Ascending aorta (tissue), 2 donors: ENCODE measurements at regions not wholly inside any gene's neighbourhood (a gene's known extent, or its start where the extent isn't known, plus 50 kb on each side); places are given as distances from the start of the nearest gene placed in this dataset.

Experiments used
- DNase-seq, 2 donors: peaks; one replicate each; pipeline ENCODE4 v3.0.0-alpha.2; 2019; ENCODE audit warnings: low spot score in 2 of 2
- H3K27ac ChIP-seq, 2 donors: fragments of 200-600 bp; sonication (generic); one replicate each; pipeline ENCODE4 v1.5.1; 2016 to 2017; ENCODE audit warnings: mild to moderate bottlenecking in 1 of 2
- H3K27me3 ChIP-seq: fragments of 200-600 bp; sonication (generic); one replicate; pipeline ENCODE4 v1.5.1; 2017
- H3K36me3 ChIP-seq, 2 donors: fragments of 200-600 bp; sonication (generic); one replicate each; pipeline ENCODE4 v1.5.1; 2016
- H3K4me1 ChIP-seq, 2 donors: fragments of 200-600 bp; sonication (generic); one replicate each; pipeline ENCODE4 v1.5.1; 2016 to 2017; ENCODE audit warnings: mild to moderate bottlenecking in 1 of 2
- H3K4me3 ChIP-seq, 2 donors: fragments of 200-600 bp; sonication (generic); one replicate each; pipeline ENCODE4 v1.5.1; 2016 to 2017; ENCODE audit warnings: mild to moderate bottlenecking in 1 of 2
- H3K9me3 ChIP-seq, 2 donors: fragments of 200-600 bp; sonication (generic); one replicate each; pipeline ENCODE4 v1.5.1; 2016
- intact Hi-C: fragments of 100-400 bp; cut with DNase I; formaldehyde crosslinking; loops from one replicate; pipeline ENCODE4 v1.15.1; 2023
- TF ChIP-seq, protein P1 (sequence below), 3 experiments: fragments of 200-600 bp in 2 of 3; fragments of 450-650 bp in 1 of 3; sonication (generic) in 2 of 3; IDR thresholded peaks; one replicate each; pipeline ENCODE4 v1.5.1; 2016 to 2019; ENCODE audit warnings: antibody characterized with exemption in 3 of 3, mild to moderate bottlenecking in 1 of 3, moderate library complexity in 1 of 3

DNA sequence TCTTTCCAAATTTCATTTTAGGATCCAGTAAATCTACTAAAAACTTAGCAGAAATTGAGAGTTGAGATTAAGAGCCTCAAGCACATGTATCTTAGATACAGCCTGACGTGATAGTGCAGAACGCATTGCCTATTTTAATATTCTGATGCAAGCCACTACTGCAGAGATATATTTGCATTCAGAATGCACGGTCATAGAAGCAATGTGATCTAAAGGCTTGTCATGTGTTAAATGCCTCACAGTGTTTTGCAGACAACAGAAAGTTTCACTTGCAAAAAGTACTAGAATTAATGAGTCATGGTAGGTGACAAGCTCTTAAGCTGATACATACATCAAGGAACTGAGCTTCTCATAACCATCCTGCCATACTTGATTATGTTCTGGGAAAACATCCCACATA is 886.7 kb upstream of the CHAC2 start:
- Histone ChIP-seq H3K9me3 (no peaks in the 10 kb centered on the region), H3K4me3 (no peak overlapping the region), H3K36me3 (no peaks in the 10 kb centered on the region), H3K4me1 (no peaks in the 10 kb centered on the region), H3K27me3 (no peaks in the 10 kb centered on the region), H3K27ac (no peak overlapping the region)
- intact Hi-C loops: no loop called here
- DNase-seq: no peak
- TF ChIP-seq, protein P1, sequence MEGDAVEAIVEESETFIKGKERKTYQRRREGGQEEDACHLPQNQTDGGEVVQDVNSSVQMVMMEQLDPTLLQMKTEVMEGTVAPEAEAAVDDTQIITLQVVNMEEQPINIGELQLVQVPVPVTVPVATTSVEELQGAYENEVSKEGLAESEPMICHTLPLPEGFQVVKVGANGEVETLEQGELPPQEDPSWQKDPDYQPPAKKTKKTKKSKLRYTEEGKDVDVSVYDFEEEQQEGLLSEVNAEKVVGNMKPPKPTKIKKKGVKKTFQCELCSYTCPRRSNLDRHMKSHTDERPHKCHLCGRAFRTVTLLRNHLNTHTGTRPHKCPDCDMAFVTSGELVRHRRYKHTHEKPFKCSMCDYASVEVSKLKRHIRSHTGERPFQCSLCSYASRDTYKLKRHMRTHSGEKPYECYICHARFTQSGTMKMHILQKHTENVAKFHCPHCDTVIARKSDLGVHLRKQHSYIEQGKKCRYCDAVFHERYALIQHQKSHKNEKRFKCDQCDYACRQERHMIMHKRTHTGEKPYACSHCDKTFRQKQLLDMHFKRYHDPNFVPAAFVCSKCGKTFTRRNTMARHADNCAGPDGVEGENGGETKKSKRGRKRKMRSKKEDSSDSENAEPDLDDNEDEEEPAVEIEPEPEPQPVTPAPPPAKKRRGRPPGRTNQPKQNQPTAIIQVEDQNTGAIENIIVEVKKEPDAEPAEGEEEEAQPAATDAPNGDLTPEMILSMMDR (IDR thresholded peaks at IDR 0.05): no peak

DNA sequence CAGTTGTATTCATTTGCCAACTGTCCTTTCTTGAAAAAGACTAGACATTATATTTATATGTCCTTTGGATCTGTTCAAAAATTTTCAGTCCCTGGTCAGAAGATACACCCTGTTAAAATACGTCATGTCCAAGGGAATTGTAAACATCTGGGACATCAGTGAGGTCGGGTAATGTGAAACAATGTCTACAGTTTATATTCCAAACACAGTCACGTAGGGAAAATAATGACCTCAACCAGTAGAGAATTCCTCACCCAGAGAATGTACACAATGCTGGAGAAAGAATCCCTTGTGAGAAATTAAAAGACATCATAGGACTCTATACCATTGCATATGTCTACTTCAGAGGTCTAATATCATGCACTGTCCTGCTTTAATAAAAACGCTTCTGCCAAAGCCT is 888.0 kb upstream of the CHAC2 start:
- H3K36me3 ChIP-seq: no peaks in the 10 kb centered on the region
- intact Hi-C loops: no loop called here
- DNase-seq: no peak
- H3K4me3 ChIP-seq: no peak overlapping the region
- no peaks in the 10 kb centered on the region for H3K9me3 ChIP-seq
- no peaks in the 10 kb centered on the region for H3K4me1 ChIP-seq
- no peaks in the 10 kb centered on the region for H3K27me3 ChIP-seq
- TF ChIP-seq, protein P1 (IDR thresholded peaks at IDR 0.05): no peak
- H3K27ac ChIP-seq: no peak overlapping the region

DNA sequence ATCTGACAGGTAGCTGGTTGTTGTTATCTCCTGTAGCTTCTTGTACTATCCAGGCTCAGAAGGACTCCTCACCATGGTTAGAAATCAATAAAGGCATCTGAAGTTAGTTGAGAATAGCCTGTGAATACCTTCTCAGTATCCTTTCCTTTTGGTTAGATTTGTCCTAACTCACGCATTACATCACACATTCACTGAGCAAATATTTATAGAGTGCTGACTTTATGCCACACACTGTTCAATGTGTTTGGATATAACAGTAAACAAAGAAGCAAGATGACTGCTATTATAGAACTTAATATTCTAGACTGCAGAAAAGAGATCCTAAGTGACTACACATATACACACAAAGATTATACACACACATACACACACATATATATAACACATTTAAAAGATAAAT is 889.9 kb upstream of the CHAC2 start:
- no peaks in the 10 kb centered on the region for H3K4me1 ChIP-seq
- H3K27me3 ChIP-seq: no peaks in the 10 kb centered on the region
- no peaks in the 10 kb centered on the region for H3K9me3 ChIP-seq
- H3K27ac ChIP-seq: no peak overlapping the region
- TF ChIP-seq, protein P1 (IDR thresholded peaks at IDR 0.05): no peak
- intact Hi-C loops: no loop called here
- DNase-seq: no peak
- H3K4me3 ChIP-seq: no peak overlapping the region
- H3K36me3 ChIP-seq: no peaks in the 10 kb centered on the region

DNA sequence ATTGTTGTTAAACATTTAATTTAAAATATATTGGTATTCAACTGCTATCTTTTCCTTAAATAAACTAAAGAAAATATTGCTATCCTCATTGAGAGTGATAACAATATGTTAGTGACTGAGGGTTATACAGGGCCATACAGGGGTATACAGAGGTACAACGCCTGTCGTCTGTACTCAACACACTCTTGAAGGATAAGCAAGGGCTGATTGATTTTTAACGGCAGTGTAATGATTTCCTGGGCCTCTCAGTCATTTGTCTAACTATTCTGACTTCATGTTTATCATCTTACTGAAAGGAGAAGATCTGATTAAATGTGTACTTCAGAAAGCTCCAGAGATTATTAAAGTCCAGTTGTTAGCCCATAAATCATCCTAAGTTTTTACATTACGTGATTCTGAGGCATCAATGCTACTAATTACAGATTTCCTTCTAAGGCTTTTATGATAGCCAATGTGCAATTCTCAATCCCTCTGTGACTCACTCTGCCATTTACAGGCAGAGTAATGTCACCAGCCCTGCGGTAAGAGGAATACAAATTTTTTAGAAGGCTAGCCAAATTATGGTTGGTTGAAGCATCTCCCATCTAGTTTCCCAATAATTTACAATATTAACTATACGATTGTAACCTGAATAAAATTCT is 893.0 kb upstream of the CHAC2 start:
- Histone ChIP-seq H3K4me1 (no peaks in the 10 kb centered on the region), H3K9me3 (no peaks in the 10 kb centered on the region), H3K27me3 (no peaks in the 10 kb centered on the region), H3K27ac (no peak overlapping the region), H3K4me3 (no peak overlapping the region), H3K36me3 (no peaks in the 10 kb centered on the region)
- no peak for DNase-seq
- TF ChIP-seq, protein P1 (IDR thresholded peaks at IDR 0.05): no peak
- intact Hi-C loops: no loop called here

DNA sequence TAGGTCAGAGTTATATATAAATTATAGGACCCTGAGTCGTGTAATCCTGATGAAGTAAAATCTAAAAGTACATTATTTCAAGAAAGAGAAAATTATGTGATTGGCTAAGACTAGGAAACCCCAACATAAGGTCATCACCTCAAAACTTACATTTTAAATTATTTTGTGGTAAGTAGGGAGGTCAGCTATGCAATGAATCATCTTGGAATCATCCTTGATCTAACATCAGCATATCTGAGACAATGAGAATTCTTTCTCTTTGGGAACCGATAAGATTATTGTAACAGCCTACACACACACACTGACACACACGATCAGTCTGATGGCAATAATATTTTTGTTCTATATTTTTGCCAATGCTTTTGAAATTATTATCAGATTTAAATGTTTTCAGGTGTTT is 904.8 kb upstream of the CHAC2 start:
- no peak overlapping the region for H3K27ac ChIP-seq
- intact Hi-C loops: no loop called here
- H3K4me3 ChIP-seq: no peak overlapping the region
- no peaks in the 10 kb centered on the region for H3K27me3 ChIP-seq
- TF ChIP-seq, protein P1 (IDR thresholded peaks at IDR 0.05): no peak
- DNase-seq: no peak
- no peaks in the 10 kb centered on the region for H3K36me3 ChIP-seq
- no peaks in the 10 kb centered on the region for H3K4me1 ChIP-seq
- no peaks in the 10 kb centered on the region for H3K9me3 ChIP-seq

DNA sequence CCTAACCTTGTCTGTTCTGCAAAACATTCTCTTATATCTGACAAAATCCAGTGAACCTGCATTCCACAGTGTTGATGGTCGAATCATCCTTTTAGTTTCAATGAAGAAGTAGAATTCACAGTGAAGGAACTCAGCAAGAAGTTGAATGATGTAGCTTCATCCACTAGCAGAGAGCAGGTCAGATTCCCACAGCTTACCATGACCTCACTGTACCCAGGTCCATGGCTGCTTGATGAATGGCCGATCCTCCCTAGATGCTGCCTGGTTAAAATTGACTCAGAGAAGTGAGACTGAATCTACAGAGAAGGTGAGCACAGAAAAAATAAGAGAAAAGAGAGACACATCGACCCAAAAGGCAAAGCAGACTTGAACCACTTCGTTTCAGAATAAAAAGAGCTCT is 906.0 kb upstream of the CHAC2 start:
- no peaks in the 10 kb centered on the region for H3K4me1 ChIP-seq
- no peak overlapping the region for H3K4me3 ChIP-seq
- H3K27ac ChIP-seq: no peak overlapping the region
- H3K27me3 ChIP-seq: no peaks in the 10 kb centered on the region
- no peaks in the 10 kb centered on the region for H3K9me3 ChIP-seq
- intact Hi-C loops: no loop called here
- no peaks in the 10 kb centered on the region for H3K36me3 ChIP-seq
- no peak for DNase-seq
- TF ChIP-seq, protein P1 (IDR thresholded peaks at IDR 0.05): no peak
